ENCODE measurements at regions not wholly inside any gene's neighbourhood (a gene's known extent, or its start where the extent isn't known, plus 50 kb on each side); places are given as distances from the start of the nearest gene placed in this dataset.

DNA sequence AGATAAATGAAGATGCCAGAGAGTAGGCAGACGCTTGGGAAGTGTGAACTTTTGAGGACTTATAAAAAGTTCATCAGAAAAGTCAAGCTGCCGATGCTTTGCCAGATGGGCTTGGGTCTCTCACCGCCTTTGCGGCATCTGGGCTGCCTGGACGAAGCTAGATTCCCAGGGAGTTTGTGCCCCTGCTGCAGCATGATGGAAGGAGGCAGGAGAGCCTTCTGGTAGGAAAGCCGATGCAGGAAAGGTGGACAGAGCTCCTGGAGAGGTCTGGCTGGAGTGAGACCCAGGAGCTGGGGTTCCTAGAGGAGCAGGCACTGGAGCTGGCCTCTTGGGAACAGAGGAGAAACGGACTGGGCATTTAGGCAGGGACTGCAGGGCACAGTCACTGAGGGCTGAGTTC lies 51.9 kb upstream of the ATP2B2 start:
- Histone ChIP-seq H3K4me3 (no peak overlapping the region), H2AFZ (no peak overlapping the region), H3K79me2 (replicated peaks; ENCODE audit: insufficient read depth) (no peaks in the 10 kb centered on the region), H3K36me3 (ENCODE audit: insufficient read depth) (no peaks in the 10 kb centered on the region), H3K27me3 (ENCODE audit: insufficient read depth) (no peaks in the 10 kb centered on the region), H3F3A (replicated peaks; ENCODE audit: low read depth) (no peaks in the 10 kb centered on the region), H3K4me2 (no peak overlapping the region), H4K20me1 (replicated peaks; ENCODE audit: insufficient read depth) (no peaks in the 10 kb centered on the region), H3K27ac (ENCODE audit: low read depth) (no peak overlapping the region), H3K4me1 (ENCODE audit: insufficient read depth) (peaks cover 3% of the 10 kb centered on the region; the same call in 1 of the 2 replicates), H3K9me2 (ENCODE audit: insufficient read depth) (no peaks in the 10 kb centered on the region)
- TF ChIP-seq REST (IDR thresholded peaks at IDR 0.05; ENCODE audit: unreplicated experiment) (no peak), ZNF462 (CRISPR knock-in tag; IDR thresholded peaks at IDR 0.05) (no peak), CREB1 (CRISPR knock-in tag; IDR thresholded peaks at IDR 0.05; ENCODE audit: low read depth) (no peak), ZNF331 (CRISPR knock-in tag; IDR thresholded peaks at IDR 0.05; ENCODE audit: low read depth) (no peak), ZNF114 (CRISPR knock-in tag; IDR thresholded peaks at IDR 0.05) (no peak), ETS1 (IDR thresholded peaks at IDR 0.05) (no peak), EZH2phosphoT487 (IDR thresholded peaks at IDR 0.05; ENCODE audit: unreplicated experiment) (no peak), EZH2 (IDR thresholded peaks at IDR 0.05; ENCODE audit: low read depth, unreplicated experiment) (no peak), STAT1 (IDR thresholded peaks at IDR 0.05; ENCODE audit: unreplicated experiment) (no peak)
- Mint-ChIP-seq H3K36me3 (ENCODE audit: low read depth) (no peaks in the 10 kb centered on the region), H3K9me3 (no peaks in the 10 kb centered on the region; the same call in 2 of the 3 replicates), H3K4me1 (peaks cover 13% of the 10 kb centered on the region; the same call in 2 of the 3 replicates), H3K27ac (no peak overlapping the region; the same call in 1 of the 2 replicates), H3K27me3 (ENCODE audit: insufficient read depth, low read depth, poor library complexity) (peaks cover 10% of the 10 kb centered on the region), H3K4me3 (no peak overlapping the region)
- no peak for DNase-seq (ENCODE audit: low spot score)
- ATAC-seq, result no peak
